NB4 (cell line): ENCODE measurements at regions not wholly inside any gene's neighbourhood (a gene's known extent, or its start where the extent isn't known, plus 50 kb on each side); places are given as distances from the start of the nearest gene placed in this dataset.

Experiments used
- CTCF ChIP-seq: IDR thresholded peaks from one replicate; pipeline ENCODE4 v1.5.1; 2012; ENCODE audit warnings: low read depth, low read length
- MAX ChIP-seq: IDR thresholded peaks from 2 replicates; pipeline ENCODE4 v1.6.1; 2011; ENCODE audit warnings: low read depth, low read length
- MYC ChIP-seq: IDR thresholded peaks from 2 replicates; pipeline ENCODE4 v1.6.1; 2011; ENCODE audit warnings: low read depth, low read length
- POLR2A ChIP-seq: IDR thresholded peaks from 2 replicates; pipeline ENCODE4 v1.6.1; 2011; ENCODE audit warnings: mild to moderate bottlenecking; ENCODE audit not compliant: insufficient read length; ENCODE audit errors: extremely low read depth

DNA sequence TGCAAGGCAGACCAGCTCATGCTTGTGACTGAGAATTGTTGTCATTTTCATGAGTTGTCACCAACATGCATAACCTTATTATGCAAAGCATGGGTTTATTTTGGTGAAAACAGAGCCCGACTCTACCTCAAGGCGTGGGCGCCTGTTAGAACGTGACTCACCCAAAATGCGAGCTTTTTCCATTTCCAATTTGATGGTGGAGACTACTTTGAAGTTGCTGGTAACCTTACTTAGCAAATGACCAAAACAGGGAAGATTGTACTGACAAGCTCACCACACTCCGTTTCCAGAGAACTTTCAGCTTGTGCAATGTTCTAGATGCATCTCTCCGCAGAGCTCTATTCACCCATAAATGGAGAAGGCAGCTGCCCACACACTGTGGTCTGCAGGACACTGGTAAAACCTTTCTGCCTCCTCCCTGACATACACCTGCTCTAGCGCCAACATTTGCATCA lies 284.5 kb downstream of the MAF start:
- TF ChIP-seq CTCF (no peak), POLR2A (no peak), MAX (no peak), MYC (no peak)
